WTC11 (cell line): ENCODE measurements at regions not wholly inside any gene's neighbourhood (a gene's known extent, or its start where the extent isn't known, plus 50 kb on each side); places are given as distances from the start of the nearest gene placed in this dataset.

Source experiments
- ATAC-seq: fragments of 200-7000 bp; cut with Tn5 transposase; 2 replicates; pipeline ENCODE4 v1.10.0; 2021; ENCODE audit warnings: mild to moderate bottlenecking, moderate library complexity
- CTCF ChIA-PET: fragments of 300-600 bp; sonication (Branson Sonifier 250); formaldehyde crosslinking; loops from one replicate; lab custom pipeline; 2021; ENCODE audit warnings: antibody characterized with exemption; lab: Charles Lee
- POLR2A ChIA-PET: fragments of 350-600 bp; sonication (Branson Sonifier 250); formaldehyde crosslinking; loops from one replicate; lab custom pipeline; 2021; ENCODE audit warnings: antibody characterized with exemption; lab: Charles Lee
- DNase-seq: peaks from one replicate; pipeline ENCODE4 v3.0.0; 2021; ENCODE audit warnings: low spot score
- H3K27ac Mint-ChIP-seq: 2 replicates; pipeline ENCODE4 v1.8.0; 2021; ENCODE audit warnings: mixed read lengths
- H3K27me3 Mint-ChIP-seq: 2 replicates; pipeline ENCODE4 v1.8.0; 2021; ENCODE audit warnings: low read depth, mild to moderate bottlenecking, moderate library complexity, mixed read lengths
- H3K36me3 Mint-ChIP-seq: 2 replicates; pipeline ENCODE4 v1.8.0; 2021; ENCODE audit warnings: mixed read lengths
- H3K4me1 Mint-ChIP-seq: 2 replicates; pipeline ENCODE4 v1.8.0; 2022; ENCODE audit warnings: mixed read lengths
- H3K4me3 Mint-ChIP-seq: 2 replicates; pipeline ENCODE4 v1.8.0; 2021; ENCODE audit warnings: mild to moderate bottlenecking, moderate library complexity, mixed read lengths
- H3K9me3 Mint-ChIP-seq: 2 replicates; pipeline ENCODE4 v1.8.0; 2021; ENCODE audit warnings: mixed read lengths
- ATF1 ChIP-seq: sonication (generic); formaldehyde crosslinking; IDR thresholded peaks from 2 replicates; pipeline ENCODE4 v1.8.1; 2023; ENCODE audit warnings: mild to moderate bottlenecking, moderate library complexity, missing genetic modification reagents
- CBFB ChIP-seq: sonication (generic); formaldehyde crosslinking; IDR thresholded peaks from 2 replicates; pipeline ENCODE4 v1.8.1; 2022; ENCODE audit warnings: mild to moderate bottlenecking, low read depth, missing genetic modification reagents
- CREM ChIP-seq: sonication (generic); formaldehyde crosslinking; IDR thresholded peaks from 2 replicates; pipeline ENCODE4 v1.8.1; 2022; ENCODE audit warnings: mild to moderate bottlenecking, missing genetic modification reagents, moderate library complexity
- FOXP1 ChIP-seq: sonication (generic); formaldehyde crosslinking; IDR thresholded peaks from 2 replicates; pipeline ENCODE4 v1.8.0; 2022; ENCODE audit warnings: missing genetic modification reagents, mild to moderate bottlenecking, moderate library complexity, borderline replicate concordance
- HMGA2 ChIP-seq: fragments of 250-450 bp; sonication (Bioruptor Pico); IDR thresholded peaks from 2 replicates; pipeline ENCODE4 v1.4.0; 2021; ENCODE audit warnings: mild to moderate bottlenecking, moderate library complexity
- JAZF1 ChIP-seq: fragments of 250-450 bp; sonication (Bioruptor Pico); IDR thresholded peaks from 2 replicates; pipeline ENCODE4 v1.9.0; 2021; ENCODE audit warnings: moderate library complexity, mild to moderate bottlenecking, inconsistent platforms
- MXD4 ChIP-seq: fragments of 250-450 bp; sonication (Bioruptor Pico); IDR thresholded peaks from 2 replicates; pipeline ENCODE4 v1.8.0; 2021; ENCODE audit warnings: mild to moderate bottlenecking, moderate library complexity, borderline replicate concordance
- NFATC4 ChIP-seq: fragments of 250-450 bp; sonication (Bioruptor Pico); IDR thresholded peaks from 2 replicates; pipeline ENCODE4 v1.9.0; 2021; ENCODE audit warnings: mild to moderate bottlenecking
- NR3C1 ChIP-seq: sonication (generic); formaldehyde crosslinking; conservative IDR thresholded peaks from 2 replicates; pipeline ENCODE4 v1.8.1; 2023; ENCODE audit warnings: low read depth, mild to moderate bottlenecking, missing genetic modification reagents
- PRRX2 ChIP-seq: fragments of 250-450 bp; sonication (Bioruptor Pico); IDR thresholded peaks from 2 replicates; pipeline ENCODE4 v1.8.0; 2021; ENCODE audit warnings: mild to moderate bottlenecking
- TEAD1 ChIP-seq: sonication (generic); formaldehyde crosslinking; IDR thresholded peaks from 2 replicates; pipeline ENCODE4 v1.8.0; 2022; ENCODE audit warnings: mild to moderate bottlenecking, missing genetic modification reagents
- ZNF138 ChIP-seq: sonication (generic); formaldehyde crosslinking; conservative IDR thresholded peaks from 2 replicates; pipeline ENCODE4 v1.8.1; 2022; ENCODE audit warnings: mild to moderate bottlenecking, moderate library complexity, missing genetic modification reagents
- ZNF396 ChIP-seq: fragments of 250-450 bp; sonication (Bioruptor Pico); IDR thresholded peaks from 2 replicates; pipeline ENCODE4 v1.8.0; 2021; ENCODE audit warnings: mild to moderate bottlenecking, moderate library complexity, borderline replicate concordance
- ZNF671 ChIP-seq: fragments of 250-450 bp; sonication (Bioruptor Pico); IDR thresholded peaks from 2 replicates; pipeline ENCODE4 v1.8.0; 2021; ENCODE audit warnings: mild to moderate bottlenecking
- TF ChIP-seq, protein P1 (sequence below): sonication (generic); formaldehyde crosslinking; IDR thresholded peaks from 2 replicates; pipeline ENCODE4 v1.8.1; 2023; ENCODE audit warnings: mild to moderate bottlenecking, missing genetic modification reagents
- TF ChIP-seq, protein P2 (sequence below): fragments of 250-450 bp; sonication (Bioruptor Pico); IDR thresholded peaks from 2 replicates; pipeline ENCODE4 v1.8.0; 2021; ENCODE audit warnings: mild to moderate bottlenecking
- TF ChIP-seq, protein P3 (sequence below): fragments of 250-450 bp; sonication (Bioruptor Pico); IDR thresholded peaks from 2 replicates; pipeline ENCODE4 v1.9.0; 2021; ENCODE audit warnings: moderate library complexity, mild to moderate bottlenecking, inconsistent platforms, borderline replicate concordance
- TF ChIP-seq, protein P4 (sequence below): sonication (generic); formaldehyde crosslinking; IDR thresholded peaks from 2 replicates; pipeline ENCODE4 v1.8.1; 2023; ENCODE audit warnings: mild to moderate bottlenecking, missing genetic modification reagents, moderate library complexity
- TF ChIP-seq, protein P5 (sequence below): fragments of 250-450 bp; sonication (Bioruptor Pico); IDR thresholded peaks from 2 replicates; pipeline ENCODE4 v1.9.0; 2021; ENCODE audit warnings: mild to moderate bottlenecking
- TF ChIP-seq, protein P6 (sequence below): sonication (generic); formaldehyde crosslinking; IDR thresholded peaks from 2 replicates; pipeline ENCODE4 v1.8.0; 2022; ENCODE audit warnings: missing genetic modification reagents

DNA sequence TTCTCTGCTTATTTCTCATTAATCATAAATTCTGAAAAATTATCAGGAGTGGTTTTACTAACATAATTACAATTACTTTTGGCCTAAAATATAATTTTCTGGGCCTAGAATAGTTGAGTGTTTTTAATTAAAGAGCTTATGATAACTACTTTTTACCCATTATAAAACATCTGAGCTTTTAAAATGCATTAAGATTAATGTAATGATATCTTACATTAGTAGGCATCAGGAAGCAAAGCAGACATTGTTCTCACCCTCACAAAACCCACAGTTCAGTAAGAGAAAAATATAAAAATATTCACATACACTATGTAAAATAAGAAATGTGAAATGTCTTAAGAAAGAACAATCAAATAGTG, 443.7 kb upstream of the SEMA3A start:
- H3K27me3 Mint-ChIP-seq = no peaks in the 10 kb centered on the region
- H3K4me1 Mint-ChIP-seq = peaks cover 28% of the 10 kb centered on the region
- peaks cover 38% of the 10 kb centered on the region for H3K9me3 Mint-ChIP-seq
- ATAC-seq = no peak
- H3K27ac Mint-ChIP-seq = peak overlapping the region; percentile 48; the same call in 1 of the 2 replicates
- H3K4me3 Mint-ChIP-seq = no peak overlapping the region
- no peak for DNase-seq
- ChIA-PET POLR2A (no interaction called here), CTCF (interaction anchor here (1.0 to 1.6 kb wide), 2 partner anchors 11 to 691 kb away, joined by 3 to 5 read pairs; no protein-coding TSS in a partner anchor)
- H3K36me3 Mint-ChIP-seq = peaks cover 15% of the 10 kb centered on the region
- TF ChIP-seq ATF1 (CRISPR knock-in tag) (no peak), PRRX2 (CRISPR knock-in tag) (no peak), FOXP1 (CRISPR knock-in tag) (no peak), JAZF1 (no peak), ZNF671 (CRISPR knock-in tag) (no peak), TEAD1 (no peak), HMGA2 (no peak), CBFB (no peak), ZNF396 (CRISPR knock-in tag) (no peak), CREM (CRISPR knock-in tag) (no peak)
- TF ChIP-seq, protein P1, sequence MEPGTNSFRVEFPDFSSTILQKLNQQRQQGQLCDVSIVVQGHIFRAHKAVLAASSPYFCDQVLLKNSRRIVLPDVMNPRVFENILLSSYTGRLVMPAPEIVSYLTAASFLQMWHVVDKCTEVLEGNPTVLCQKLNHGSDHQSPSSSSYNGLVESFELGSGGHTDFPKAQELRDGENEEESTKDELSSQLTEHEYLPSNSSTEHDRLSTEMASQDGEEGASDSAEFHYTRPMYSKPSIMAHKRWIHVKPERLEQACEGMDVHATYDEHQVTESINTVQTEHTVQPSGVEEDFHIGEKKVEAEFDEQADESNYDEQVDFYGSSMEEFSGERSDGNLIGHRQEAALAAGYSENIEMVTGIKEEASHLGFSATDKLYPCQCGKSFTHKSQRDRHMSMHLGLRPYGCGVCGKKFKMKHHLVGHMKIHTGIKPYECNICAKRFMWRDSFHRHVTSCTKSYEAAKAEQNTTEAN = no peak
- TF ChIP-seq, protein P2, sequence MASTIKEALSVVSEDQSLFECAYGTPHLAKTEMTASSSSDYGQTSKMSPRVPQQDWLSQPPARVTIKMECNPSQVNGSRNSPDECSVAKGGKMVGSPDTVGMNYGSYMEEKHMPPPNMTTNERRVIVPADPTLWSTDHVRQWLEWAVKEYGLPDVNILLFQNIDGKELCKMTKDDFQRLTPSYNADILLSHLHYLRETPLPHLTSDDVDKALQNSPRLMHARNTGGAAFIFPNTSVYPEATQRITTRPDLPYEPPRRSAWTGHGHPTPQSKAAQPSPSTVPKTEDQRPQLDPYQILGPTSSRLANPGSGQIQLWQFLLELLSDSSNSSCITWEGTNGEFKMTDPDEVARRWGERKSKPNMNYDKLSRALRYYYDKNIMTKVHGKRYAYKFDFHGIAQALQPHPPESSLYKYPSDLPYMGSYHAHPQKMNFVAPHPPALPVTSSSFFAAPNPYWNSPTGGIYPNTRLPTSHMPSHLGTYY (CRISPR knock-in tag) = no peak
- TF ChIP-seq, protein P3, sequence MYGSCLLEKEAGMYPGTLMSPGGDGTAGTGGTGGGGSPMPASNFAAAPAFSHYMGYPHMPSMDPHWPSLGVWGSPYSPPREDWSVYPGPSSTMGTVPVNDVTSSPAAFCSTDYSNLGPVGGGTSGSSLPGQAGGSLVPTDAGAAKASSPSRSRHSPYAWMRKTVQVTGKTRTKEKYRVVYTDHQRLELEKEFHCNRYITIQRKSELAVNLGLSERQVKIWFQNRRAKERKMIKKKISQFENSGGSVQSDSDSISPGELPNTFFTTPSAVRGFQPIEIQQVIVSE (CRISPR knock-in tag) = no peak
- TF ChIP-seq, protein P4, sequence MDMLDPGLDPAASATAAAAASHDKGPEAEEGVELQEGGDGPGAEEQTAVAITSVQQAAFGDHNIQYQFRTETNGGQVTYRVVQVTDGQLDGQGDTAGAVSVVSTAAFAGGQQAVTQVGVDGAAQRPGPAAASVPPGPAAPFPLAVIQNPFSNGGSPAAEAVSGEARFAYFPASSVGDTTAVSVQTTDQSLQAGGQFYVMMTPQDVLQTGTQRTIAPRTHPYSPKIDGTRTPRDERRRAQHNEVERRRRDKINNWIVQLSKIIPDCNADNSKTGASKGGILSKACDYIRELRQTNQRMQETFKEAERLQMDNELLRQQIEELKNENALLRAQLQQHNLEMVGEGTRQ = no peak
- TF ChIP-seq, protein P5, sequence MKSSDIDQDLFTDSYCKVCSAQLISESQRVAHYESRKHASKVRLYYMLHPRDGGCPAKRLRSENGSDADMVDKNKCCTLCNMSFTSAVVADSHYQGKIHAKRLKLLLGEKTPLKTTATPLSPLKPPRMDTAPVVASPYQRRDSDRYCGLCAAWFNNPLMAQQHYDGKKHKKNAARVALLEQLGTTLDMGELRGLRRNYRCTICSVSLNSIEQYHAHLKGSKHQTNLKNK (CRISPR knock-in tag) = no peak
- TF ChIP-seq, protein P6, sequence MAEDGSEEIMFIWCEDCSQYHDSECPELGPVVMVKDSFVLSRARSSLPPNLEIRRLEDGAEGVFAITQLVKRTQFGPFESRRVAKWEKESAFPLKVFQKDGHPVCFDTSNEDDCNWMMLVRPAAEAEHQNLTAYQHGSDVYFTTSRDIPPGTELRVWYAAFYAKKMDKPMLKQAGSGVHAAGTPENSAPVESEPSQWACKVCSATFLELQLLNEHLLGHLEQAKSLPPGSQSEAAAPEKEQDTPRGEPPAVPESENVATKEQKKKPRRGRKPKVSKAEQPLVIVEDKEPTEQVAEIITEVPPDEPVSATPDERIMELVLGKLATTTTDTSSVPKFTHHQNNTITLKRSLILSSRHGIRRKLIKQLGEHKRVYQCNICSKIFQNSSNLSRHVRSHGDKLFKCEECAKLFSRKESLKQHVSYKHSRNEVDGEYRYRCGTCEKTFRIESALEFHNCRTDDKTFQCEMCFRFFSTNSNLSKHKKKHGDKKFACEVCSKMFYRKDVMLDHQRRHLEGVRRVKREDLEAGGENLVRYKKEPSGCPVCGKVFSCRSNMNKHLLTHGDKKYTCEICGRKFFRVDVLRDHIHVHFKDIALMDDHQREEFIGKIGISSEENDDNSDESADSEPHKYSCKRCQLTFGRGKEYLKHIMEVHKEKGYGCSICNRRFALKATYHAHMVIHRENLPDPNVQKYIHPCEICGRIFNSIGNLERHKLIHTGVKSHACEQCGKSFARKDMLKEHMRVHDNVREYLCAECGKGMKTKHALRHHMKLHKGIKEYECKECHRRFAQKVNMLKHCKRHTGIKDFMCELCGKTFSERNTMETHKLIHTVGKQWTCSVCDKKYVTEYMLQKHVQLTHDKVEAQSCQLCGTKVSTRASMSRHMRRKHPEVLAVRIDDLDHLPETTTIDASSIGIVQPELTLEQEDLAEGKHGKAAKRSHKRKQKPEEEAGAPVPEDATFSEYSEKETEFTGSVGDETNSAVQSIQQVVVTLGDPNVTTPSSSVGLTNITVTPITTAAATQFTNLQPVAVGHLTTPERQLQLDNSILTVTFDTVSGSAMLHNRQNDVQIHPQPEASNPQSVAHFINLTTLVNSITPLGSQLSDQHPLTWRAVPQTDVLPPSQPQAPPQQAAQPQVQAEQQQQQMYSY (CRISPR knock-in tag) = no peak

DNA sequence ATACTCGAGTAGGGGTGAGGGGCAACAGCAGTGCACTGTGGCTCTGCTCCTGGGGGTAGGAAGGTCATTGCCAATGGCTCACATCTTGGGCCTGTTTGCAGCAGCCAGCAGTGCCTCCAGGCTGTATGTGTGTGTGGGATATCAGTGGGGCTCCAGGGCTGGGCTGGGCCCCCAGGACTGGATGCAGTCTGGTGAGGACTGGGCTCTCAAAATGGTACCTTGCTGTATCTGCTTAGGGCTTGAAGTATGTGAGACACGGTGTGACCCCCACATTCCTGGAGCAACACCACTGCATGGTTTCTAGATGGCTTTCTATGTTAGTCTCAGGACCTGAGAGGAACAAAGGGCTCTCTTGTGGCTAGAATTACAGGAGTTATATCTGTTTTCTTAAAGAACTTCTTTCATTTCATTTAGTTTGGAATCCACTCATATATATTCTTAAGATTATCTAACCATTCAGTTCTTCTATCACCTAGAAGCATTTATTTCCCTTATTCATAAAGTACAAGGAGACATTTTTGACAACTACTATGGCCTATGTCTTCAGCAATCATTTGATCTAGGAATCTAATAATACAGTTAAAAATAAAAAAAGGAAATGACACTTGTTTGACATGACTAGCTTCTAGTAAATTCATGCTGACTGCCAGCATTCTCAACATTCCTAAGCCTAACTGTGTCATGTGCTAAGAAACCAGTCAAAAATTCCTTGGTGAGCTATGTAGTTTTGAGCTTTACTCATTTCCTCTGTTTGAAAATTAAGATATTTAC, 443.2 kb upstream of the SEMA3A start:
- peaks cover 21% of the 10 kb centered on the region for H3K36me3 Mint-ChIP-seq
- POLR2A ChIA-PET = no interaction called here
- no peaks in the 10 kb centered on the region for H3K27me3 Mint-ChIP-seq
- ATAC-seq (peak; percentile 72), DNase-seq (peak; percentile 9)
- no peak overlapping the region for H3K4me3 Mint-ChIP-seq
- 0 out of 2 replicates have a peak overlapping the region, but pooled peaks have one; percentile 42 for H3K27ac Mint-ChIP-seq
- H3K4me1 Mint-ChIP-seq = peaks cover 28% of the 10 kb centered on the region
- H3K9me3 Mint-ChIP-seq = peaks cover 44% of the 10 kb centered on the region
- CTCF ChIA-PET = interaction anchor here (1.0 to 1.6 kb wide), 2 partner anchors 11 to 691 kb away, joined by 3 to 5 read pairs; no protein-coding TSS in a partner anchor
- TF ChIP-seq, protein P6 (CRISPR knock-in tag) = no peak
- TF ChIP-seq FOXP1 (CRISPR knock-in tag) (no peak), ZNF138 (CRISPR knock-in tag) (no peak), NR3C1 (CRISPR knock-in tag) (no peak), MXD4 (CRISPR knock-in tag) (no peak), NFATC4 (CRISPR knock-in tag) (no peak)
